ENCODE measurements at regions not wholly inside any gene's neighbourhood (a gene's known extent, or its start where the extent isn't known, plus 50 kb on each side); places are given as distances from the start of the nearest gene placed in this dataset.
"Not testable (repeated sequence)": the region's sequence is repeated elsewhere in the genome, so short reads cannot be mapped to it uniquely, and the experiment has no call there.

- TF ChIP-seq CTCF (conservative IDR thresholded peaks at IDR 0.05; ENCODE audit: low read length); EZH2phosphoT487 (IDR thresholded peaks at IDR 0.05; ENCODE audit: borderline replicate concordance): not testable (repeated sequence)
These were observed 198.5 kb upstream of the PTPRZ1 start for GRCh38 chr7:121674455-121674854.

Data from Loucy (cell line).